SK-N-SH (cell line): ENCODE measurements at regions not wholly inside any gene's neighbourhood (a gene's known extent, or its start where the extent isn't known, plus 50 kb on each side); places are given as distances from the start of the nearest gene placed in this dataset.

Experiments used
- CTCF ChIA-PET: fragments of 300-600, 350-600 bp; formaldehyde crosslinking; extraction: SDS; loops from one replicate; lab custom pipeline; 2021; lab: Yijun Ruan, JAX
- POLR2A ChIA-PET: fragments of 350-600 bp; sonication (Branson Sonifier 250); formaldehyde crosslinking; extraction: SDS; loops from one replicate; lab custom pipeline; 2020; ENCODE audit warnings: antibody characterized with exemption, inconsistent platforms; lab: Yijun Ruan, JAX
- DNase-seq: peaks from one replicate; pipeline ENCODE4 v3.0.0; 2012
- H2AFZ ChIP-seq: fragments of 200-600 bp; sonication (generic); 2 replicates; pipeline ENCODE4 v1.8.1; 2016; ENCODE audit warnings: antibody characterized with exemption, mild to moderate bottlenecking, low read depth
- H3F3A ChIP-seq: fragments of 200-600 bp; sonication (generic); replicated peaks from 2 replicates; pipeline ENCODE3; 2016; ENCODE audit warnings: antibody characterized with exemption, mild to moderate bottlenecking; ENCODE audit not compliant: insufficient read depth
- H3K27ac ChIP-seq, 2 experiments: fragments of 200-500 bp in 1 of 2; fragments of 200-600 bp in 1 of 2; sonication (Bioruptor generic) in 1 of 2; sonication (generic), shearing (Covaris generic) in 1 of 2; 2 replicates each; pipeline versions ENCODE4 v1.5.1 to v1.6.1; 2014 to 2016; ENCODE audit warnings: low read depth in 2 of 2, inconsistent platforms in 1 of 2, low read length in 1 of 2, mild to moderate bottlenecking in 1 of 2, mixed read lengths in 1 of 2
- H3K27me3 ChIP-seq: fragments of 200-600 bp; sonication (generic), shearing (Covaris generic); 2 replicates; pipeline ENCODE4 v1.6.1; 2016; ENCODE audit warnings: mixed run types; ENCODE audit not compliant: insufficient read depth
- H3K36me3 ChIP-seq, 2 experiments: fragments of 200-500 bp in 1 of 2; fragments of 200-600 bp in 1 of 2; sonication (Bioruptor generic) in 1 of 2; sonication (generic) in 1 of 2; replicated peaks in 1 of 2; 2 replicates each; pipeline versions ENCODE3 to v1.5.1; 2014 to 2016; ENCODE audit warnings: low read length in 1 of 2, mild to moderate bottlenecking in 1 of 2; ENCODE audit not compliant: insufficient read depth in 2 of 2, control insufficient read depth in 1 of 2
- H3K4me1 ChIP-seq, 2 experiments: fragments of 200-500 bp in 1 of 2; fragments of 200-600 bp in 1 of 2; sonication (Bioruptor generic) in 1 of 2; sonication (generic), shearing (Covaris generic) in 1 of 2; 2 replicates each; pipeline versions ENCODE4 v1.5.1 to v1.6.1; 2014 to 2016; ENCODE audit warnings: low read depth in 1 of 2, low read length in 1 of 2, mixed run types in 1 of 2; ENCODE audit not compliant: insufficient read depth in 2 of 2, control insufficient read depth in 1 of 2
- H3K4me2 ChIP-seq: fragments of 200-600 bp; sonication (generic), shearing (Covaris generic); 2 replicates; pipeline ENCODE4 v1.6.1; 2017; ENCODE audit warnings: mixed run types
- H3K4me3 ChIP-seq, 2 experiments: fragments of 200-500 bp in 1 of 2; fragments of 200-600 bp in 1 of 2; sonication (Bioruptor generic) in 1 of 2; sonication (generic), shearing (Covaris generic) in 1 of 2; 2 replicates each; pipeline versions ENCODE4 v1.5.1 to v1.8.1; 2014 to 2016; ENCODE audit warnings: low read depth in 2 of 2, inconsistent platforms in 1 of 2, low read length in 1 of 2, mild to moderate bottlenecking in 1 of 2, mixed read lengths in 1 of 2, moderate library complexity in 1 of 2
- H3K79me2 ChIP-seq: fragments of 200-600 bp; sonication (generic); 2 replicates; pipeline ENCODE4 v1.8.1; 2017; ENCODE audit warnings: mild to moderate bottlenecking; ENCODE audit not compliant: insufficient read depth
- H3K9ac ChIP-seq: fragments of 200-600 bp; sonication (generic); 2 replicates; pipeline ENCODE4 v1.6.1; 2017; ENCODE audit warnings: mixed run types
- H3K9me2 ChIP-seq: fragments of 200-600 bp; sonication (generic); 2 replicates; pipeline ENCODE4 v1.6.1; 2017; ENCODE audit warnings: mixed run types
- H3K9me3 ChIP-seq: fragments of 200-600 bp; sonication (generic); 2 replicates; pipeline ENCODE4 v1.6.1; 2017; ENCODE audit warnings: mixed run types, mild to moderate bottlenecking, moderate library complexity
- H4K20me1 ChIP-seq: fragments of 200-600 bp; sonication (generic); 2 replicates; pipeline ENCODE4 v1.6.1; 2017; ENCODE audit warnings: mild to moderate bottlenecking, mixed run types; ENCODE audit not compliant: insufficient read depth
- CHD2 ChIP-seq: fragments of 150-350 bp; IDR thresholded peaks from 2 replicates; pipeline ENCODE4 v1.6.1; 2018; ENCODE audit warnings: low read length; ENCODE audit not compliant: partially characterized antibody
- CTCF ChIP-seq: fragments of 200-600 bp; sonication (generic); IDR thresholded peaks from 2 replicates; pipeline ENCODE4 v1.6.1; 2017; ENCODE audit warnings: antibody characterized with exemption, mild to moderate bottlenecking, moderate library complexity
- EP300 ChIP-seq, 2 experiments: IDR thresholded peaks; 2 replicates each; pipeline versions ENCODE4 v1.4.0 to v1.6.1; 2012; ENCODE audit warnings: borderline replicate concordance in 1 of 2, low read depth in 1 of 2, low read length in 1 of 2
- FOXM1 ChIP-seq: IDR thresholded peaks from 2 replicates; pipeline ENCODE4 v1.4.0; 2012; ENCODE audit warnings: low read depth, mild to moderate bottlenecking
- GATA2 ChIP-seq: sonication (generic); formaldehyde crosslinking; IDR thresholded peaks from 2 replicates; pipeline ENCODE4 v1.5.0; 2020; ENCODE audit warnings: mild to moderate bottlenecking, missing genetic modification reagents
- RFX5 ChIP-seq: IDR thresholded peaks from 2 replicates; pipeline ENCODE4 v1.6.1; 2012; ENCODE audit warnings: mild to moderate bottlenecking, improper control_type of control experiment, low read length
- RXRA ChIP-seq: IDR thresholded peaks from 2 replicates; pipeline ENCODE4 v1.4.0; 2012; ENCODE audit warnings: low read depth, mild to moderate bottlenecking, borderline replicate concordance
- SIN3A ChIP-seq: IDR thresholded peaks from 2 replicates; pipeline ENCODE4 v1.6.1; 2012; ENCODE audit warnings: low read depth, mild to moderate bottlenecking, low read length, moderate library complexity, borderline replicate concordance
- TCF12 ChIP-seq: IDR thresholded peaks from 2 replicates; pipeline ENCODE4 v1.4.0; 2012
- TEAD4 ChIP-seq: IDR thresholded peaks from 2 replicates; pipeline ENCODE4 v1.4.0; 2012; ENCODE audit warnings: mild to moderate bottlenecking, borderline replicate concordance; ENCODE audit not compliant: insufficient read depth
- USF2 ChIP-seq: fragments of 150-350 bp; IDR thresholded peaks from 2 replicates; pipeline ENCODE4 v1.6.1; 2017; ENCODE audit warnings: antibody characterized with exemption, low read length, low read depth, borderline replicate concordance
- WGBS: methylation state at CpG from one replicate; pipeline ENCODE4 v1.1.6; 2017; ENCODE audit warnings: low lambda C conversion rate; 5-methylcytosine and 5-hydroxymethylcytosine counted together
- TF ChIP-seq, protein P1 (sequence below): IDR thresholded peaks from 2 replicates; pipeline ENCODE4 v1.4.0; 2012; ENCODE audit warnings: low read depth, borderline replicate concordance
- TF ChIP-seq, protein P2 (sequence below): fragments of 150-350 bp; IDR thresholded peaks from 2 replicates; pipeline ENCODE4 v1.6.1; 2016; ENCODE audit warnings: mild to moderate bottlenecking, low read depth, low read length
- TF ChIP-seq, protein P3 (sequence below): IDR thresholded peaks from 2 replicates; pipeline ENCODE4 v1.4.0; 2012; ENCODE audit warnings: low read depth
- TF ChIP-seq, protein P4 (sequence below): IDR thresholded peaks from 2 replicates; pipeline ENCODE4 v1.4.0; 2012; ENCODE audit warnings: low read depth, borderline replicate concordance

DNA sequence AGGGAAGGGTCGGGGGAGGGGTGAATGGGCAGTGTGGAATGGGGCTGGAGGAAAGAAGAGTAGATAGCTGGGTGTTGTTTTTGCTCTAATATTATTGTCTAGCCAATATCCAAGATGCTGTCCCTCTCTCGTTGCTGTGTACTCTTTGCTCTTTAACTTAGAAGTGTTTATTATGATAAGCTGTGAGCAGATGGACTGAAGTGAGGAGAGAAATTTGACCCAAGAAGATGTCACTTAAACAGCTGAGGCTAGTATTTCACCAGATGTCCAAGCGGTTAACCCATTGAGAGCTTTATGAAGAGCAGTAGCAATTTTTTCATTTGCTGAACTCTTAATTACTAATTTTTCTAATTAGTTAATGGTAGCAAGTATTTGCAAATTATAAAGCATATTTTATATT is 212.2 kb upstream of the TP63 start:
- ChIA-PET CTCF (no interaction called here), POLR2A (no interaction called here)
- no peak overlapping the region for H3K4me2 ChIP-seq
- no peak for TF ChIP-seq RFX5
- TF ChIP-seq RXRA = no peak
- no peaks in the 10 kb centered on the region for H4K20me1 ChIP-seq
- no peaks in the 10 kb centered on the region for H3K36me3 ChIP-seq
- H3K9ac ChIP-seq = no peak overlapping the region
- no peaks in the 10 kb centered on the region for H3K27me3 ChIP-seq
- WGBS = 13% methylated on average over 3 of the region's 3 CpGs
- no peaks in the 10 kb centered on the region for H3K4me1 ChIP-seq
- no peak overlapping the region for H2AFZ ChIP-seq
- no peaks in the 10 kb centered on the region for H3K79me2 ChIP-seq
- H3K4me3 ChIP-seq = no peak overlapping the region
- no peak for DNase-seq
- H3K9me2 ChIP-seq = no peaks in the 10 kb centered on the region
- no peaks in the 10 kb centered on the region for H3K9me3 ChIP-seq
- no peaks in the 10 kb centered on the region for H3F3A ChIP-seq
- no peak overlapping the region for H3K27ac ChIP-seq

DNA sequence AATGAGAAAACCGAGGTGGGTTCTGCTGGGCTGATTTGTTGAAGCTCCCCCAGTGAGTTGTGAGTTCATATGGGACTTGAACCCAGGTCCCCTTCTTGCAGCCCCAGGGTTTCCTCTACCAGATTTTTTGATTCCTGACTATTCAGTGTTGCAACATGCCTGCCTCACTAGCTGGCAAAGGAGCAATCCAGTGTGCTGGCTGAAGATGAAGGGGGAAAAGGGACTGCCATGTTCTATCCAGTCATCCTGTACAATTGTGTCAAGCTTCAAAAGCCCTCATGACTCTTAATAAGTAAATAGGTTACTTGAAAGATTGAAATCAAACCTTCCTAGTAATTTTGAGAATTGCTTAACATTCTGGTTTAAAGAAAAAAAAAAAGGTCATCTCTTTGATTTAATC is 211.5 kb upstream of the TP63 start:
- Histone ChIP-seq H3K9me2 (no peaks in the 10 kb centered on the region), H3K79me2 (no peaks in the 10 kb centered on the region), H3K36me3 (no peaks in the 10 kb centered on the region), H3K4me2 (no peak overlapping the region), H4K20me1 (no peaks in the 10 kb centered on the region), H3K9ac (no peak overlapping the region), H3K4me1 (no peaks in the 10 kb centered on the region), H3F3A (no peaks in the 10 kb centered on the region), H3K4me3 (no peak overlapping the region), H3K9me3 (no peaks in the 10 kb centered on the region), H3K27ac (no peak overlapping the region), H2AFZ (no peak overlapping the region), H3K27me3 (no peaks in the 10 kb centered on the region)
- POLR2A ChIA-PET = no interaction called here
- CTCF ChIA-PET = no interaction called here
- DNase-seq = no peak
- TF ChIP-seq, protein P1, sequence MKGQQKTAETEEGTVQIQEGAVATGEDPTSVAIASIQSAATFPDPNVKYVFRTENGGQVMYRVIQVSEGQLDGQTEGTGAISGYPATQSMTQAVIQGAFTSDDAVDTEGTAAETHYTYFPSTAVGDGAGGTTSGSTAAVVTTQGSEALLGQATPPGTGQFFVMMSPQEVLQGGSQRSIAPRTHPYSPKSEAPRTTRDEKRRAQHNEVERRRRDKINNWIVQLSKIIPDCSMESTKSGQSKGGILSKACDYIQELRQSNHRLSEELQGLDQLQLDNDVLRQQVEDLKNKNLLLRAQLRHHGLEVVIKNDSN = no peak
- TF ChIP-seq TCF12 = no peak
- TF ChIP-seq, protein P2, sequence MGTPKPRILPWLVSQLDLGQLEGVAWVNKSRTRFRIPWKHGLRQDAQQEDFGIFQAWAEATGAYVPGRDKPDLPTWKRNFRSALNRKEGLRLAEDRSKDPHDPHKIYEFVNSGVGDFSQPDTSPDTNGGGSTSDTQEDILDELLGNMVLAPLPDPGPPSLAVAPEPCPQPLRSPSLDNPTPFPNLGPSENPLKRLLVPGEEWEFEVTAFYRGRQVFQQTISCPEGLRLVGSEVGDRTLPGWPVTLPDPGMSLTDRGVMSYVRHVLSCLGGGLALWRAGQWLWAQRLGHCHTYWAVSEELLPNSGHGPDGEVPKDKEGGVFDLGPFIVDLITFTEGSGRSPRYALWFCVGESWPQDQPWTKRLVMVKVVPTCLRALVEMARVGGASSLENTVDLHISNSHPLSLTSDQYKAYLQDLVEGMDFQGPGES = no peak
- no peak for TF ChIP-seq GATA2
- no peak for TF ChIP-seq RXRA
- no peak for TF ChIP-seq CHD2
- TF ChIP-seq TEAD4 = no peak
- TF ChIP-seq SIN3A = no peak
- no peak for TF ChIP-seq USF2
- no peak for TF ChIP-seq FOXM1
- TF ChIP-seq, protein P3, sequence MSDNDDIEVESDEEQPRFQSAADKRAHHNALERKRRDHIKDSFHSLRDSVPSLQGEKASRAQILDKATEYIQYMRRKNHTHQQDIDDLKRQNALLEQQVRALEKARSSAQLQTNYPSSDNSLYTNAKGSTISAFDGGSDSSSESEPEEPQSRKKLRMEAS = no peak
- no peak for TF ChIP-seq EP300 (IDR thresholded peaks at IDR 0.05; ENCODE audit: borderline replicate concordance in 1 of 2, low read depth in 1 of 2, low read length in 1 of 2)
- TF ChIP-seq, protein P4, sequence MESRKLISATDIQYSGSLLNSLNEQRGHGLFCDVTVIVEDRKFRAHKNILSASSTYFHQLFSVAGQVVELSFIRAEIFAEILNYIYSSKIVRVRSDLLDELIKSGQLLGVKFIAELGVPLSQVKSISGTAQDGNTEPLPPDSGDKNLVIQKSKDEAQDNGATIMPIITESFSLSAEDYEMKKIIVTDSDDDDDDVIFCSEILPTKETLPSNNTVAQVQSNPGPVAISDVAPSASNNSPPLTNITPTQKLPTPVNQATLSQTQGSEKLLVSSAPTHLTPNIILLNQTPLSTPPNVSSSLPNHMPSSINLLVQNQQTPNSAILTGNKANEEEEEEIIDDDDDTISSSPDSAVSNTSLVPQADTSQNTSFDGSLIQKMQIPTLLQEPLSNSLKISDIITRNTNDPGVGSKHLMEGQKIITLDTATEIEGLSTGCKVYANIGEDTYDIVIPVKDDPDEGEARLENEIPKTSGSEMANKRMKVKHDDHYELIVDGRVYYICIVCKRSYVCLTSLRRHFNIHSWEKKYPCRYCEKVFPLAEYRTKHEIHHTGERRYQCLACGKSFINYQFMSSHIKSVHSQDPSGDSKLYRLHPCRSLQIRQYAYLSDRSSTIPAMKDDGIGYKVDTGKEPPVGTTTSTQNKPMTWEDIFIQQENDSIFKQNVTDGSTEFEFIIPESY = no peak
- no peak for TF ChIP-seq CTCF
- TF ChIP-seq RFX5 = no peak
- 36% methylated on average over 1 of the region's 1 CpG for WGBS
